IMR-90 (cell line): ENCODE measurements at regions not wholly inside any gene's neighbourhood (a gene's known extent, or its start where the extent isn't known, plus 50 kb on each side); places are given as distances from the start of the nearest gene placed in this dataset.
A peak's percentile ranks its signal among the peaks of the same experiment; 100 is the strongest.

ENCODE experiments used
- CTCF ChIP-seq: conservative IDR thresholded peaks from 2 replicates; pipeline ENCODE4 v1.5.1; 2012; ENCODE audit warnings: mild to moderate bottlenecking, low read depth, low read length, improper control_type of control experiment
- POLR2A ChIP-seq: IDR thresholded peaks from 2 replicates; pipeline ENCODE4 v1.6.1; 2012; ENCODE audit warnings: mild to moderate bottlenecking, low read depth, low read length

- TF ChIP-seq POLR2A (no peak), CTCF (peak; percentile 21; the same call in 1 of the 2 replicates)
These were observed 180.1 kb upstream of the MVB12B start for GRCh38 chr9:126146254-126147145.
